Astrocyte (in vitro differentiated cells and primary cell): ENCODE measurements at regions not wholly inside any gene's neighbourhood (a gene's known extent, or its start where the extent isn't known, plus 50 kb on each side); places are given as distances from the start of the nearest gene placed in this dataset.

ENCODE experiments used
- EZH2 ChIP-seq: IDR thresholded peaks from 2 replicates; pipeline ENCODE4 v1.6.1; 2012; ENCODE audit warnings: mild to moderate bottlenecking, low read length, inconsistent platforms; ENCODE audit not compliant: insufficient read depth
- TF ChIP-seq, protein P1 (sequence below): IDR thresholded peaks from 2 replicates; pipeline ENCODE4 v1.5.1; 2011; ENCODE audit warnings: low read depth, mild to moderate bottlenecking, inconsistent platforms, low read length, moderate library complexity; ENCODE audit not compliant: insufficient read depth

DNA sequence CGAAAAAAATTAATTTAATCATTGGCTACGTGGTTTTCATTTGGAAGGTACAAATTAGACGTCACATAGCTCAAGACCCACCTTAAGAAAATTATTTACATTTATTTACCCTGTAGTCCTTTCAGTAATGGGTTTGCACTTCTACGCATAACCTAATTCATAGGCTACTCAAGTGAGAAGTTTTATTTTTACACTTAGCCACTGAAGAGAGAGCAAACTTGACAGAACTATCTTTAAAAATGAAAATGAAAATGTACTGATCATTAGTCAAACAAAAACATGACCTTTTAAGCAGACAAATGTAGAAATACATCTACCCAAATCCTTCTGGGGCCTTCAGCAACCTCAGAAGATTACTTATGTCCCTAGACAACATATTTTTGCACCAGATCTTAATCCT lies 269.4 kb upstream of the TTC14 start:
- TF ChIP-seq, protein P1, sequence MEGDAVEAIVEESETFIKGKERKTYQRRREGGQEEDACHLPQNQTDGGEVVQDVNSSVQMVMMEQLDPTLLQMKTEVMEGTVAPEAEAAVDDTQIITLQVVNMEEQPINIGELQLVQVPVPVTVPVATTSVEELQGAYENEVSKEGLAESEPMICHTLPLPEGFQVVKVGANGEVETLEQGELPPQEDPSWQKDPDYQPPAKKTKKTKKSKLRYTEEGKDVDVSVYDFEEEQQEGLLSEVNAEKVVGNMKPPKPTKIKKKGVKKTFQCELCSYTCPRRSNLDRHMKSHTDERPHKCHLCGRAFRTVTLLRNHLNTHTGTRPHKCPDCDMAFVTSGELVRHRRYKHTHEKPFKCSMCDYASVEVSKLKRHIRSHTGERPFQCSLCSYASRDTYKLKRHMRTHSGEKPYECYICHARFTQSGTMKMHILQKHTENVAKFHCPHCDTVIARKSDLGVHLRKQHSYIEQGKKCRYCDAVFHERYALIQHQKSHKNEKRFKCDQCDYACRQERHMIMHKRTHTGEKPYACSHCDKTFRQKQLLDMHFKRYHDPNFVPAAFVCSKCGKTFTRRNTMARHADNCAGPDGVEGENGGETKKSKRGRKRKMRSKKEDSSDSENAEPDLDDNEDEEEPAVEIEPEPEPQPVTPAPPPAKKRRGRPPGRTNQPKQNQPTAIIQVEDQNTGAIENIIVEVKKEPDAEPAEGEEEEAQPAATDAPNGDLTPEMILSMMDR, result no peak
- TF ChIP-seq EZH2, result no peak
